GM10266 (cell line): ENCODE measurements at regions not wholly inside any gene's neighbourhood (a gene's known extent, or its start where the extent isn't known, plus 50 kb on each side); places are given as distances from the start of the nearest gene placed in this dataset.
"Not testable (repeated sequence)": the region's sequence is repeated elsewhere in the genome, so short reads cannot be mapped to it uniquely, and the experiment has no call there.

Experiments used
- DNase-seq: peaks from one replicate; pipeline ENCODE4 v3.0.0; 2012; ENCODE audit errors: extremely low spot score
- CTCF ChIP-seq: IDR thresholded peaks from 2 replicates; pipeline ENCODE4 v1.5.1; 2012; ENCODE audit warnings: mild to moderate bottlenecking, low read depth; ENCODE audit not compliant: control insufficient read depth, insufficient read depth; ENCODE audit errors: missing control alignments

- DNase-seq: no peak
These were observed 358.7 kb upstream of the EMCN start for GRCh38 chr4:100876546-100876945.

GRCh38 chr4:100875296-100876068 lies 357.7 kb upstream of the EMCN start:
- no peak for TF ChIP-seq CTCF
- DNase-seq: no peak

More at GRCh38 chr4:100876546-100876945, 358.7 kb upstream of the EMCN start:
- TF ChIP-seq CTCF: no peak

GRCh38 chr4:100872811-100873210 lies 355.0 kb upstream of the EMCN start:
- TF ChIP-seq CTCF: no peak
- no peak for DNase-seq

GRCh38 chr4:100870940-100871772 lies 353.3 kb upstream of the EMCN start:
- TF ChIP-seq CTCF: no peak
- DNase-seq: no peak

- no peak for TF ChIP-seq CTCF
- no peak for DNase-seq
These were observed 351.5 kb upstream of the EMCN start for GRCh38 chr4:100869276-100869675.

GRCh38 chr4:100868281-100868680 lies 350.5 kb upstream of the EMCN start:
- DNase-seq: not testable (repeated sequence)

- no peak for TF ChIP-seq CTCF
- DNase-seq: no peak
These were observed 334.5 kb upstream of the EMCN start for GRCh38 chr4:100852326-100852725.

GRCh38 chr4:100849319-100849718 lies 331.5 kb upstream of the EMCN start:
- no peak for DNase-seq
- TF ChIP-seq CTCF: no peak
